H1 (cell line): ENCODE measurements at regions not wholly inside any gene's neighbourhood (a gene's known extent, or its start where the extent isn't known, plus 50 kb on each side); places are given as distances from the start of the nearest gene placed in this dataset.

ENCODE experiments used
- CTCF ChIA-PET: fragments of 300-600 bp; sonication (Branson Sonifier 250); formaldehyde crosslinking; loops from one replicate; lab custom pipeline; 2021; ENCODE audit not compliant: partially characterized antibody; lab: Charles Lee
- POLR2A ChIA-PET: fragments of 300-600 bp; sonication (Branson Sonifier 250); formaldehyde crosslinking; loops from one replicate; lab custom pipeline; 2021; ENCODE audit warnings: inconsistent platforms; ENCODE audit not compliant: partially characterized antibody; lab: Charles Lee
- DNase-seq, 2 experiments: peaks; one replicate each; pipeline versions ENCODE4 v3.0.0 to v3.0.0-alpha.2; 2010 to 2022; ENCODE audit warnings: low spot score in 2 of 2, low read depth in 1 of 2, mixed read lengths in 1 of 2
- FAIRE-seq: peaks from 2 replicates; lab custom pipeline; 2011; peaks lifted over from hg19 to GRCh38; lab: Jason Lieb, UNC
- H2AFZ ChIP-seq: 2 replicates; pipeline ENCODE4 v1.8.1; 2012; ENCODE audit warnings: low read length, inconsistent platforms
- H2AK5ac ChIP-seq: 2 replicates; pipeline ENCODE4 v1.6.1; 2013; ENCODE audit warnings: low read depth, low read length
- H2BK120ac ChIP-seq: replicated peaks from 2 replicates; pipeline ENCODE3; 2013; ENCODE audit warnings: low read depth, low read length, inconsistent platforms
- H2BK12ac ChIP-seq: 2 replicates; pipeline ENCODE4 v1.6.1; 2013; ENCODE audit warnings: low read depth, low read length
- H2BK15ac ChIP-seq: 2 replicates; pipeline ENCODE4 v1.6.1; 2013; ENCODE audit warnings: low read length
- H2BK20ac ChIP-seq: 2 replicates; pipeline ENCODE4 v1.6.1; 2013; ENCODE audit warnings: low read length
- H2BK5ac ChIP-seq: 2 replicates; pipeline ENCODE4 v1.6.1; 2013; ENCODE audit warnings: low read depth, low read length
- H3K14ac ChIP-seq: 2 replicates; pipeline ENCODE4 v1.6.1; 2013; ENCODE audit warnings: inconsistent platforms; ENCODE audit not compliant: insufficient read length
- H3K18ac ChIP-seq: 2 replicates; pipeline ENCODE4 v1.6.1; 2013; ENCODE audit warnings: low read length; ENCODE audit errors: extremely low read depth
- H3K23ac ChIP-seq: 2 replicates; pipeline ENCODE4 v1.6.1; 2013; ENCODE audit warnings: inconsistent platforms; ENCODE audit not compliant: insufficient read length
- H3K23me2 ChIP-seq: 2 replicates; pipeline ENCODE4 v1.6.1; 2013; ENCODE audit warnings: low read depth, low read length
- H3K27ac ChIP-seq: 2 replicates; pipeline ENCODE4 v1.6.1; 2011; ENCODE audit warnings: low read depth, low read length, inconsistent platforms
- H3K27me3 ChIP-seq, 4 experiments: replicated peaks in 1 of 4; 1 replicate in 1 of 4; 2 replicates in 3 of 4; pipeline versions ENCODE4 v1.6.1 to v1.8.1; 2011 to 2013; ENCODE audit warnings: low read length in 3 of 4, mild to moderate bottlenecking in 3 of 4, inconsistent platforms in 2 of 4, mixed read lengths in 2 of 4, moderate library complexity in 1 of 4; ENCODE audit not compliant: control insufficient read depth in 3 of 4, insufficient read depth in 3 of 4; ENCODE audit errors: extremely low read depth in 1 of 4
- H3K36me3 ChIP-seq, 4 experiments: 2 replicates each; pipeline versions ENCODE4 v1.6.1 to v1.8.1; 2011 to 2013; ENCODE audit warnings: mild to moderate bottlenecking in 4 of 4, low read length in 3 of 4, moderate library complexity in 2 of 4, control low read depth in 1 of 4, inconsistent platforms in 1 of 4; ENCODE audit not compliant: insufficient read depth in 4 of 4, control insufficient read depth in 2 of 4
- H3K4ac ChIP-seq: replicated peaks from 2 replicates; pipeline ENCODE3; 2013; ENCODE audit warnings: low read length, low read depth, mixed read lengths, inconsistent platforms; ENCODE audit not compliant: insufficient read length
- H3K4me1 ChIP-seq, 4 experiments: replicated peaks in 1 of 4; 1 replicate in 1 of 4; 2 replicates in 3 of 4; pipeline versions ENCODE4 v1.6.1 to v1.8.1; 2011 to 2013; ENCODE audit warnings: low read length in 3 of 4, inconsistent platforms in 2 of 4, mixed read lengths in 1 of 4; ENCODE audit not compliant: insufficient read depth in 4 of 4, control insufficient read depth in 3 of 4
- H3K4me2 ChIP-seq, 2 experiments: 2 replicates each; pipeline versions ENCODE4 v1.6.1 to v1.8.1; 2011 to 2013; ENCODE audit warnings: low read depth in 2 of 2, low read length in 2 of 2, control low read depth in 1 of 2, inconsistent platforms in 1 of 2, mild to moderate bottlenecking in 1 of 2; ENCODE audit not compliant: insufficient read depth in 1 of 2
- H3K4me3 ChIP-seq, 4 experiments: fragments of 200-600, 300-600 bp in 1 of 4; sonication (generic), shearing (Covaris generic), sonication (Bioruptor Twin) in 1 of 4; 2 replicates each; pipeline versions ENCODE4 v1.5.1 to v1.8.1; 2011 to 2016; ENCODE audit warnings: low read length in 4 of 4, low read depth in 3 of 4, control low read depth in 2 of 4, inconsistent platforms in 2 of 4, mild to moderate bottlenecking in 2 of 4, mixed read lengths in 1 of 4, moderate library complexity in 1 of 4; ENCODE audit not compliant: insufficient read depth in 2 of 4; ENCODE audit errors: extremely low read depth in 1 of 4
- H3K56ac ChIP-seq: replicated peaks from 2 replicates; pipeline ENCODE3; 2013; ENCODE audit warnings: low read depth, mild to moderate bottlenecking, mixed read lengths, low read length, inconsistent platforms; ENCODE audit not compliant: insufficient read length
- H3K79me1 ChIP-seq: 2 replicates; pipeline ENCODE4 v1.6.1; 2013; ENCODE audit warnings: low read depth, low read length, control low read depth
- H3K79me2 ChIP-seq, 2 experiments: 2 replicates each; pipeline versions ENCODE4 v1.6.1 to v1.8.1; 2012 to 2013; ENCODE audit warnings: low read length in 2 of 2, mild to moderate bottlenecking in 2 of 2, inconsistent platforms in 1 of 2; ENCODE audit not compliant: insufficient read depth in 2 of 2, control insufficient read depth in 1 of 2
- H3K9ac ChIP-seq, 4 experiments: replicated peaks in 1 of 4; 1 replicate in 1 of 4; 2 replicates in 3 of 4; pipeline versions ENCODE4 v1.6.1 to v1.8.1; 2011 to 2013; ENCODE audit warnings: low read depth in 3 of 4, low read length in 3 of 4, control low read depth in 2 of 4, mild to moderate bottlenecking in 2 of 4, moderate library complexity in 2 of 4, inconsistent platforms in 1 of 4; ENCODE audit errors: extremely low read depth in 1 of 4
- H3K9me3 ChIP-seq, 2 experiments: 2 replicates each; pipeline versions ENCODE4 v1.6.1 to v1.8.1; 2012 to 2013; ENCODE audit warnings: mild to moderate bottlenecking in 2 of 2, moderate library complexity in 2 of 2, control low read depth in 1 of 2, inconsistent platforms in 1 of 2, low read depth in 1 of 2, low read length in 1 of 2, mixed read lengths in 1 of 2; ENCODE audit not compliant: insufficient read depth in 2 of 2
- H4K20me1 ChIP-seq, 2 experiments: replicated peaks in 1 of 2; 2 replicates each; pipeline versions ENCODE3 to v1.8.1; 2011 to 2013; ENCODE audit warnings: inconsistent platforms in 2 of 2, low read length in 2 of 2, mild to moderate bottlenecking in 1 of 2; ENCODE audit not compliant: insufficient read depth in 2 of 2, control insufficient read depth in 1 of 2
- H4K5ac ChIP-seq: 2 replicates; pipeline ENCODE4 v1.6.1; 2013; ENCODE audit warnings: low read length, low read depth, mixed read lengths, inconsistent platforms; ENCODE audit not compliant: insufficient read length
- H4K8ac ChIP-seq: 2 replicates; pipeline ENCODE4 v1.8.0; 2013; ENCODE audit warnings: mild to moderate bottlenecking, moderate library complexity, low read length, inconsistent platforms; ENCODE audit not compliant: insufficient read depth; ENCODE audit errors: extremely low read depth
- H4K91ac ChIP-seq: replicated peaks from 2 replicates; pipeline ENCODE3; 2013; ENCODE audit warnings: low read length, mixed read lengths, inconsistent platforms; ENCODE audit not compliant: insufficient read length
- ATF2 ChIP-seq: IDR thresholded peaks from 2 replicates; pipeline ENCODE4 v1.6.1; 2012; ENCODE audit warnings: low read length, inconsistent platforms
- BACH1 ChIP-seq: IDR thresholded peaks from 2 replicates; pipeline ENCODE4 v1.6.1; 2012; ENCODE audit warnings: low read length, improper control_type of control experiment
- BCL11A ChIP-seq, 2 experiments: IDR thresholded peaks; one replicate each; pipeline ENCODE4 v1.6.1; 2011; ENCODE audit warnings: low read depth in 2 of 2, low read length in 2 of 2, mild to moderate bottlenecking in 2 of 2
- CHD1 ChIP-seq: IDR thresholded peaks from 2 replicates; pipeline ENCODE4 v1.6.1; 2012; ENCODE audit warnings: low read depth, low read length, improper control_type of control experiment
- E2F6 ChIP-seq: IDR thresholded peaks from 2 replicates; pipeline ENCODE4 v1.6.1; 2012; ENCODE audit warnings: inconsistent platforms
- EGR1 ChIP-seq: IDR thresholded peaks from 2 replicates; pipeline ENCODE4 v1.6.1; 2011; ENCODE audit warnings: low read depth, low read length, borderline replicate concordance
- HDAC6 ChIP-seq: IDR thresholded peaks from one replicate; pipeline ENCODE4 v1.7.1; 2012; ENCODE audit warnings: low read depth, mild to moderate bottlenecking, inconsistent platforms, low read length, moderate library complexity
- NRF1 ChIP-seq: IDR thresholded peaks from 2 replicates; pipeline ENCODE4 v1.6.1; 2011; ENCODE audit warnings: mild to moderate bottlenecking, low read depth, low read length, improper control_type of control experiment
- POU5F1 ChIP-seq: IDR thresholded peaks from 2 replicates; pipeline ENCODE4 v1.6.1; 2011; ENCODE audit warnings: low read depth, mild to moderate bottlenecking, low read length, moderate library complexity
- SAP30 ChIP-seq: fragments of 300-600 bp; sonication (generic); IDR thresholded peaks from 2 replicates; pipeline ENCODE4 v1.7.1; 2012; ENCODE audit warnings: low read length, moderate library complexity, mild to moderate bottlenecking, inconsistent platforms; ENCODE audit not compliant: insufficient read depth, insufficient replicate concordance
- TAF7 ChIP-seq: optimal IDR thresholded peaks from 2 replicates; pipeline ENCODE3; 2011; ENCODE audit warnings: low read depth, mild to moderate bottlenecking, inconsistent platforms, low read length, moderate library complexity, borderline replicate concordance
- YY1 ChIP-seq: IDR thresholded peaks from 2 replicates; pipeline ENCODE4 v1.6.1; 2011; ENCODE audit warnings: low read depth, mild to moderate bottlenecking, low read length
- WGBS, 2 experiments: shearing (Covaris generic) in 1 of 2; methylation state at CpG; one replicate each; pipeline versions ENCODE4 v1.1.6 to v1.1.7; 2013 to 2015; ENCODE audit warnings: low lambda C conversion rate in 2 of 2, mixed read lengths in 2 of 2, inconsistent platforms in 1 of 2, low coverage in 1 of 2, missing lambda C conversion rate in 1 of 2; ENCODE audit not compliant: insufficient replicate concordance in 2 of 2, insufficient coverage in 1 of 2, insufficient read length in 1 of 2; ENCODE audit errors: extremely low coverage in 1 of 2, missing lambda C conversion rate in 1 of 2; 5-methylcytosine and 5-hydroxymethylcytosine counted together

- H3K36me3 ChIP-seq, result peaks cover 0 to 2% (median 0%) of the 10 kb centered on the region in 4 experiments; a peak in 1 of 8 replicates
- H3K9ac ChIP-seq, result no peak overlapping the region
- POLR2A ChIA-PET, result no interaction called here
- TF ChIP-seq HDAC6 (no peak), BCL11A (IDR thresholded peaks at IDR 0.05; ENCODE audit: low read depth in 2 of 2, low read length in 2 of 2) (no peak), YY1 (no peak), CHD1 (no peak), EGR1 (no peak), ATF2 (no peak), SAP30 (no peak), BACH1 (no peak), NRF1 (no peak), TAF7 (no peak), POU5F1 (no peak), E2F6 (no peak)
Observed at GRCh38 chr6:11486959-11487358, 50.6 kb upstream of the TMEM170B start.

More at GRCh38 chr6:11486959-11487358, 50.6 kb upstream of the TMEM170B start:
- Histone ChIP-seq H3K23ac (no peak overlapping the region), H3K23me2 (peaks cover 9% of the 10 kb centered on the region; the same call in 1 of the 2 replicates), H3K4me1 (peaks cover 0 to 3% (median 0%) of the 10 kb centered on the region in 4 experiments; a peak in 1 of 7 replicates), H3K18ac (no peak overlapping the region), H3K4me3 (no peak overlapping the region), H4K8ac (no peak overlapping the region), H3K27me3 (no peaks in the 10 kb centered on the region), H2AK5ac (no peak overlapping the region), H4K91ac (no peak overlapping the region), H2AFZ (no peak overlapping the region), H3K79me2 (no peaks in the 10 kb centered on the region; a peak in 1 of 4 replicates), H3K27ac (no peak overlapping the region), H3K9me3 (no peaks in the 10 kb centered on the region), H2BK15ac (no peak overlapping the region), H3K4me2 (no peak overlapping the region), H3K79me1 (no peaks in the 10 kb centered on the region), H3K4ac (no peak overlapping the region), H4K20me1 (peaks cover 0 to 7% of the 10 kb centered on the region in 2 experiments), H2BK20ac (no peak overlapping the region), H2BK5ac (no peak overlapping the region), H3K56ac (no peak overlapping the region), H4K5ac (no peak overlapping the region), H2BK12ac (no peak overlapping the region), H2BK120ac (no peak overlapping the region), H3K14ac (no peak overlapping the region)
- FAIRE-seq, result no peak
- 94% methylated on average over 2 of the region's 2 CpGs; no CpG with 5 or more reads in 1 of the 2 experiments for WGBS, 2 experiments
- CTCF ChIA-PET, result interaction anchor here (0.6 to 2.2 kb wide), 2 partner anchors 209 to 445 kb away, joined by 3 to 5 read pairs; no protein-coding TSS in a partner anchor
- no peak for DNase-seq
